ENCODE measurements at regions not wholly inside any gene's neighbourhood (a gene's known extent, or its start where the extent isn't known, plus 50 kb on each side); places are given as distances from the start of the nearest gene placed in this dataset.

DNA sequence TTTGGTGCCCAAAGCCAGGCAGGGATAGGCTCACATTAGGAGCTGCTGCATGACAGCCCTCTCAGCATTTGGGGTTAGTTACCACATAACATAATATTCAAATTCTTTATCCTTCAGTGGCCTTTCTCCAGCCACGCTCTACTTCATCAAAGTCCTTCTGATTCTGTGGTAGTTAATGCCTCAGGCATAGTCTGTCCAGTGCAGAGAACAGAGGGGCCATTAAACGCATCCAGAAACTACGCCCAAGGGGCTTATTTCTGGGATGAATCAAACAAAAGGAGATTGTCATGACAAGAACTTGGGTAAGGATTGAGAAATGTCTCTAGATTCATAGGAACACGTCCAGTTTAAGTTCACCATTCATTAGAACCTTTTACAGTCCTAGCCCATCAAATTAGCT is 183.4 kb upstream of the PLXNC1 start:
- CTCF ChIA-PET, result no interaction called here
- intact Hi-C loops (cut with micrococcal nuclease; ENCODE audit: unreplicated experiment), result no loop called here
- TF ChIP-seq E2F4 (IDR thresholded peaks at IDR 0.05; ENCODE audit: low read depth, low read length) (no peak), PKNOX1 (IDR thresholded peaks at IDR 0.05) (no peak), SMAD5 (IDR thresholded peaks at IDR 0.05; ENCODE audit: low read depth) (no peak), MEF2A (IDR thresholded peaks at IDR 0.05; ENCODE audit: insufficient read depth, low read depth, low read length) (no peak), PAX5 (IDR thresholded peaks at IDR 0.05; ENCODE audit: borderline replicate concordance, low read depth, low read length) (no peak), CBX5 (IDR thresholded peaks at IDR 0.05; ENCODE audit: low read depth) (no peak), TCF3 (IDR thresholded peaks at IDR 0.05; ENCODE audit: borderline replicate concordance, insufficient read depth, low read depth, low read length) (no peak), RB1 (IDR thresholded peaks at IDR 0.05; ENCODE audit: borderline replicate concordance) (no peak), SUZ12 (IDR thresholded peaks at IDR 0.05; ENCODE audit: unreplicated experiment) (no peak), RAD51 (IDR thresholded peaks at IDR 0.05) (no peak), ZSCAN29 (IDR thresholded peaks at IDR 0.05) (no peak), EED (IDR thresholded peaks at IDR 0.05; ENCODE audit: low read depth) (no peak), TBL1XR1 (IDR thresholded peaks at IDR 0.05; ENCODE audit: low read depth, low read length) (no peak), SIX5 (IDR thresholded peaks at IDR 0.05; ENCODE audit: low read depth, low read length, severe bottlenecking) (no peak), RCOR1 (conservative IDR thresholded peaks at IDR 0.05; ENCODE audit: low read depth, low read length) (no peak)
- TF ChIP-seq, protein P1, sequence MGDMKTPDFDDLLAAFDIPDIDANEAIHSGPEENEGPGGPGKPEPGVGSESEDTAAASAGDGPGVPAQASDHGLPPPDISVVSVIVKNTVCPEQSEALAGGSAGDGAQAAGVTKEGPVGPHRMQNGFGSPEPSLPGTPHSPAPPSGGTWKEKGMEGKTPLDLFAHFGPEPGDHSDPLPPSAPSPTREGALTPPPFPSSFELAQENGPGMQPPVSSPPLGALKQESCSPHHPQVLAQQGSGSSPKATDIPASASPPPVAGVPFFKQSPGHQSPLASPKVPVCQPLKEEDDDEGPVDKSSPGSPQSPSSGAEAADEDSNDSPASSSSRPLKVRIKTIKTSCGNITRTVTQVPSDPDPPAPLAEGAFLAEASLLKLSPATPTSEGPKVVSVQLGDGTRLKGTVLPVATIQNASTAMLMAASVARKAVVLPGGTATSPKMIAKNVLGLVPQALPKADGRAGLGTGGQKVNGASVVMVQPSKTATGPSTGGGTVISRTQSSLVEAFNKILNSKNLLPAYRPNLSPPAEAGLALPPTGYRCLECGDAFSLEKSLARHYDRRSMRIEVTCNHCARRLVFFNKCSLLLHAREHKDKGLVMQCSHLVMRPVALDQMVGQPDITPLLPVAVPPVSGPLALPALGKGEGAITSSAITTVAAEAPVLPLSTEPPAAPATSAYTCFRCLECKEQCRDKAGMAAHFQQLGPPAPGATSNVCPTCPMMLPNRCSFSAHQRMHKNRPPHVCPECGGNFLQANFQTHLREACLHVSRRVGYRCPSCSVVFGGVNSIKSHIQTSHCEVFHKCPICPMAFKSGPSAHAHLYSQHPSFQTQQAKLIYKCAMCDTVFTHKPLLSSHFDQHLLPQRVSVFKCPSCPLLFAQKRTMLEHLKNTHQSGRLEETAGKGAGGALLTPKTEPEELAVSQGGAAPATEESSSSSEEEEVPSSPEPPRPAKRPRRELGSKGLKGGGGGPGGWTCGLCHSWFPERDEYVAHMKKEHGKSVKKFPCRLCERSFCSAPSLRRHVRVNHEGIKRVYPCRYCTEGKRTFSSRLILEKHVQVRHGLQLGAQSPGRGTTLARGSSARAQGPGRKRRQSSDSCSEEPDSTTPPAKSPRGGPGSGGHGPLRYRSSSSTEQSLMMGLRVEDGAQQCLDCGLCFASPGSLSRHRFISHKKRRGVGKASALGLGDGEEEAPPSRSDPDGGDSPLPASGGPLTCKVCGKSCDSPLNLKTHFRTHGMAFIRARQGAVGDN (IDR thresholded peaks at IDR 0.05), result no peak
- TF ChIP-seq, protein P2, sequence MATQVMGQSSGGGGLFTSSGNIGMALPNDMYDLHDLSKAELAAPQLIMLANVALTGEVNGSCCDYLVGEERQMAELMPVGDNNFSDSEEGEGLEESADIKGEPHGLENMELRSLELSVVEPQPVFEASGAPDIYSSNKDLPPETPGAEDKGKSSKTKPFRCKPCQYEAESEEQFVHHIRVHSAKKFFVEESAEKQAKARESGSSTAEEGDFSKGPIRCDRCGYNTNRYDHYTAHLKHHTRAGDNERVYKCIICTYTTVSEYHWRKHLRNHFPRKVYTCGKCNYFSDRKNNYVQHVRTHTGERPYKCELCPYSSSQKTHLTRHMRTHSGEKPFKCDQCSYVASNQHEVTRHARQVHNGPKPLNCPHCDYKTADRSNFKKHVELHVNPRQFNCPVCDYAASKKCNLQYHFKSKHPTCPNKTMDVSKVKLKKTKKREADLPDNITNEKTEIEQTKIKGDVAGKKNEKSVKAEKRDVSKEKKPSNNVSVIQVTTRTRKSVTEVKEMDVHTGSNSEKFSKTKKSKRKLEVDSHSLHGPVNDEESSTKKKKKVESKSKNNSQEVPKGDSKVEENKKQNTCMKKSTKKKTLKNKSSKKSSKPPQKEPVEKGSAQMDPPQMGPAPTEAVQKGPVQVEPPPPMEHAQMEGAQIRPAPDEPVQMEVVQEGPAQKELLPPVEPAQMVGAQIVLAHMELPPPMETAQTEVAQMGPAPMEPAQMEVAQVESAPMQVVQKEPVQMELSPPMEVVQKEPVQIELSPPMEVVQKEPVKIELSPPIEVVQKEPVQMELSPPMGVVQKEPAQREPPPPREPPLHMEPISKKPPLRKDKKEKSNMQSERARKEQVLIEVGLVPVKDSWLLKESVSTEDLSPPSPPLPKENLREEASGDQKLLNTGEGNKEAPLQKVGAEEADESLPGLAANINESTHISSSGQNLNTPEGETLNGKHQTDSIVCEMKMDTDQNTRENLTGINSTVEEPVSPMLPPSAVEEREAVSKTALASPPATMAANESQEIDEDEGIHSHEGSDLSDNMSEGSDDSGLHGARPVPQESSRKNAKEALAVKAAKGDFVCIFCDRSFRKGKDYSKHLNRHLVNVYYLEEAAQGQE (IDR thresholded peaks at IDR 0.05; ENCODE audit: low read depth, low read length), result no peak

More for the DNA sequence above, 183.4 kb upstream of the PLXNC1 start:
- H3K9me3 ChIP-seq (replicated peaks; ENCODE audit: control insufficient read depth, insufficient read depth, low read length), result no peaks in the 10 kb centered on the region
- BruUV-seq (replicated peaks), result no TSS peak
- H3K9ac ChIP-seq (ENCODE audit: control insufficient read depth, insufficient read depth, low read length), result no peak overlapping the region
- ChIA-PET POLR2A (no interaction called here), SMC1A (ENCODE audit: uncharacterized antibody, unreplicated experiment) (interaction anchor here (0.8 to 1.0 kb wide), 2 partner anchors 9 to 18 kb away, joined by 3 read pairs; no protein-coding TSS in a partner anchor), RAD21 (ENCODE audit: unreplicated experiment) (no interaction called here)
- no peak overlapping the region for H2AFZ ChIP-seq (ENCODE audit: control insufficient read depth, low read depth, low read length)
- no peak overlapping the region for H3K4me2 ChIP-seq (ENCODE audit: control insufficient read depth, insufficient read depth)
- H3K36me3 ChIP-seq (ENCODE audit: control insufficient read depth in 2 of 2, insufficient read depth in 2 of 2, low read length in 1 of 2), result no peaks in the 10 kb centered on the region
- no peak overlapping the region for H3K4me3 ChIP-seq
- ATAC-seq (no peak), DNase-seq (ENCODE audit: low read depth, low spot score) (no peak), FAIRE-seq (no peak)
- no peaks in the 10 kb centered on the region for H3K79me2 ChIP-seq (ENCODE audit: control insufficient read depth, insufficient read depth, low read length)
- no peaks in the 10 kb centered on the region; a peak in 1 of 4 replicates for H3K27me3 ChIP-seq (replicated peaks in 1 of 2; ENCODE audit: control insufficient read depth in 2 of 2, insufficient read depth in 2 of 2, low read length in 1 of 2)
- 27% methylated on average over 4 of the region's 4 CpGs for WGBS (ENCODE audit: insufficient coverage, insufficient replicate concordance, low lambda C conversion rate, missing lambda C conversion rate)
- no peak overlapping the region for H3K27ac ChIP-seq (ENCODE audit: control insufficient read depth, insufficient read depth)
- no peaks in the 10 kb centered on the region for H3K4me1 ChIP-seq (ENCODE audit: control insufficient read depth, insufficient read depth, low read length)
- no peaks in the 10 kb centered on the region for H4K20me1 ChIP-seq (ENCODE audit: control insufficient read depth, insufficient read depth)
- in situ Hi-C loops (cut with MboI), result no loop called here
